Activated naive CD4-positive, alpha-beta T cell treated with anti-CD3 and anti-CD28 coated beads, Interleukin-2, amount 50 U/mL, for 72 hours (primary cell): ENCODE measurements at regions not wholly inside any gene's neighbourhood (a gene's known extent, or its start where the extent isn't known, plus 50 kb on each side); places are given as distances from the start of the nearest gene placed in this dataset.

Experiments
- ATAC-seq, 2 donors: fragments of 150-1000 bp; cut with Tn5 transposase; 2 replicates each; pipeline ENCODE4 v1.10.0; 2021; ENCODE audit warnings: mild to moderate bottlenecking in 2 of 2, moderate library complexity in 2 of 2
- DNase-seq, 2 donors: peaks; one replicate each; pipeline ENCODE4 v3.0.0; 2021 to 2022; ENCODE audit warnings: low spot score in 2 of 2
- H3K27ac Mint-ChIP-seq, 2 donors: one replicate each; pipeline ENCODE4 v1.8.0; 2022; ENCODE audit warnings: mild to moderate bottlenecking in 2 of 2, mixed read lengths in 2 of 2
- H3K36me3 Mint-ChIP-seq, 2 donors: one replicate each; pipeline ENCODE4 v1.8.0; 2022; ENCODE audit warnings: mixed read lengths in 2 of 2
- H3K9me3 Mint-ChIP-seq, 2 donors: one replicate each; pipeline ENCODE4 v1.8.0; 2022; ENCODE audit warnings: mixed read lengths in 2 of 2

GRCh38 chr1:67522793-67523192 is 92.6 kb upstream of the SERBP1 start:
- no peaks in the 10 kb centered on the region for H3K9me3 Mint-ChIP-seq
- ATAC-seq, result no peak
- H3K36me3 Mint-ChIP-seq, result no peaks in the 10 kb centered on the region
- no peak for DNase-seq
- H3K27ac Mint-ChIP-seq, result no peak overlapping the region

- Mint-ChIP-seq H3K27ac (no peak overlapping the region), H3K9me3 (no peaks in the 10 kb centered on the region), H3K36me3 (no peaks in the 10 kb centered on the region)
- ATAC-seq, result no peak
- no peak for DNase-seq
Measured at GRCh38 chr1:67524143-67525052, 94.2 kb upstream of the SERBP1 start.

GRCh38 chr1:67525053-67525760 is 95.0 kb upstream of the SERBP1 start:
- no peaks in the 10 kb centered on the region for H3K9me3 Mint-ChIP-seq
- no peaks in the 10 kb centered on the region for H3K36me3 Mint-ChIP-seq
- no peak overlapping the region for H3K27ac Mint-ChIP-seq
- ATAC-seq (no peak), DNase-seq (no peak)

- ATAC-seq (no peak), DNase-seq (no peak)
- Mint-ChIP-seq H3K27ac (no peak overlapping the region), H3K9me3 (no peaks in the 10 kb centered on the region), H3K36me3 (peaks cover 0 to 8% of the 10 kb centered on the region in 2 donors)
Measured at GRCh38 chr1:67528141-67528540, 97.9 kb upstream of the SERBP1 start.

GRCh38 chr1:67530071-67530470 is 99.9 kb upstream of the SERBP1 start:
- no peak for ATAC-seq
- Mint-ChIP-seq H3K36me3 (peaks cover 0 to 8% of the 10 kb centered on the region in 2 donors), H3K27ac (no peak overlapping the region), H3K9me3 (no peaks in the 10 kb centered on the region)
- no peak for DNase-seq

GRCh38 chr1:67532452-67533216 is 102.4 kb upstream of the SERBP1 start:
- H3K9me3 Mint-ChIP-seq, result no peaks in the 10 kb centered on the region
- no peak for DNase-seq
- peaks cover 0 to 8% of the 10 kb centered on the region in 2 donors for H3K36me3 Mint-ChIP-seq
- H3K27ac Mint-ChIP-seq, result no peak overlapping the region
- ATAC-seq, result peak in 1 of 2 donors; percentile 52

- H3K27ac Mint-ChIP-seq, result no peak overlapping the region
- peaks cover 0 to 8% of the 10 kb centered on the region in 2 donors for H3K36me3 Mint-ChIP-seq
- DNase-seq (no peak), ATAC-seq (no peak)
- H3K9me3 Mint-ChIP-seq, result no peaks in the 10 kb centered on the region
Measured at GRCh38 chr1:67534627-67535065, 104.4 kb upstream of the SERBP1 start.

GRCh38 chr1:67535474-67535873 is 105.3 kb upstream of the SERBP1 start:
- no peak overlapping the region for H3K27ac Mint-ChIP-seq
- H3K36me3 Mint-ChIP-seq, result peaks cover 0 to 8% of the 10 kb centered on the region in 2 donors
- ATAC-seq (peak; percentile 66 to 77), DNase-seq (peak in 1 of 2 donors; percentile 71)
- no peaks in the 10 kb centered on the region for H3K9me3 Mint-ChIP-seq

GRCh38 chr1:67536957-67537666 is 106.9 kb upstream of the SERBP1 start:
- H3K36me3 Mint-ChIP-seq, result no peaks in the 10 kb centered on the region
- no peak overlapping the region for H3K27ac Mint-ChIP-seq
- ATAC-seq, result no peak
- DNase-seq, result no peak
- no peaks in the 10 kb centered on the region for H3K9me3 Mint-ChIP-seq

- ATAC-seq, result no peak
- Mint-ChIP-seq H3K9me3 (no peaks in the 10 kb centered on the region), H3K36me3 (no peaks in the 10 kb centered on the region), H3K27ac (no peak overlapping the region)
- no peak for DNase-seq
Measured at GRCh38 chr1:67537667-67538018, 107.4 kb upstream of the SERBP1 start.

GRCh38 chr1:67540025-67540732 is 110.0 kb upstream of the SERBP1 start:
- ATAC-seq (no peak), DNase-seq (no peak)
- Mint-ChIP-seq H3K36me3 (no peaks in the 10 kb centered on the region), H3K9me3 (no peaks in the 10 kb centered on the region), H3K27ac (no peak overlapping the region)

- ATAC-seq (no peak), DNase-seq (no peak)
Measured at GRCh38 chr1:67540733-67541125, 110.5 kb upstream of the SERBP1 start.

GRCh38 chr1:67542747-67543146 is 112.5 kb upstream of the SERBP1 start:
- no peaks in the 10 kb centered on the region for H3K9me3 Mint-ChIP-seq
- no peak for DNase-seq
- H3K36me3 Mint-ChIP-seq, result no peaks in the 10 kb centered on the region
- H3K27ac Mint-ChIP-seq, result no peak overlapping the region
- no peak for ATAC-seq

More at GRCh38 chr1:67540733-67541125, 110.5 kb upstream of the SERBP1 start:
- no peak overlapping the region for H3K27ac Mint-ChIP-seq
- no peaks in the 10 kb centered on the region for H3K36me3 Mint-ChIP-seq
- no peaks in the 10 kb centered on the region for H3K9me3 Mint-ChIP-seq

GRCh38 chr1:67544921-67545320 is 114.7 kb upstream of the SERBP1 start:
- ATAC-seq, result no peak
- no peak overlapping the region for H3K27ac Mint-ChIP-seq
- no peaks in the 10 kb centered on the region for H3K9me3 Mint-ChIP-seq
- H3K36me3 Mint-ChIP-seq, result peaks cover 0 to 5% of the 10 kb centered on the region in 2 donors
- DNase-seq, result no peak

- ATAC-seq (no peak), DNase-seq (no peak)
- Mint-ChIP-seq H3K36me3 (peaks cover 0 to 5% of the 10 kb centered on the region in 2 donors), H3K27ac (no peak overlapping the region), H3K9me3 (no peaks in the 10 kb centered on the region)
Measured at GRCh38 chr1:67545364-67545763, 115.2 kb upstream of the SERBP1 start.

GRCh38 chr1:67551375-67551774 is 121.2 kb upstream of the SERBP1 start:
- Mint-ChIP-seq H3K9me3 (no peaks in the 10 kb centered on the region), H3K27ac (no peak overlapping the region), H3K36me3 (peaks cover 0 to 5% of the 10 kb centered on the region in 2 donors)
- ATAC-seq (no peak), DNase-seq (no peak)
